ENCODE measurements at regions not wholly inside any gene's neighbourhood (a gene's known extent, or its start where the extent isn't known, plus 50 kb on each side); places are given as distances from the start of the nearest gene placed in this dataset.
"Not testable (repeated sequence)": the region's sequence is repeated elsewhere in the genome, so short reads cannot be mapped to it uniquely, and the experiment has no call there.

DNA sequence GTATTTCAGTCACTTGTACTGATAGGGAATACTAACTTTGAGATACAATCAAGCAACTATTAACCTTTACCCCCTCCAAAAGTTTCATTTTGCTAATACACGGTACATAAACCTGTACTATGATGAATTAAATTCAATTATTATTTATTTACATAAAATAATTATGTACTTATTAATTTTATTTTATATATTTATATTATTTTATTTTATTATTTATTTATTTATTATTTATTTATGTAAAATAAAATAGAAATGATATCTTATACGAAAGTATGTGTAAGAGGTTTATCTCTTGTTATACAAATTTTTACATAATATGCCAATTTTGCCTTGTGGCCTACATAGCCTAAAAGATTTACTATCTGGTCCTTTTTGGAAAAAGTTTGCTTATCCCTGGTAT lies 564.3 kb downstream of the SLITRK5 start:
- no peaks in the 10 kb centered on the region for H3K4me1 Mint-ChIP-seq (ENCODE audit: low read depth)
- no peaks in the 10 kb centered on the region for H3K27me3 Mint-ChIP-seq (ENCODE audit: low read depth)
- H3K9me3 Mint-ChIP-seq, result no peaks in the 10 kb centered on the region
- H3K4me3 Mint-ChIP-seq, result no peak overlapping the region
- no peaks in the 10 kb centered on the region for H3K36me3 Mint-ChIP-seq (ENCODE audit: insufficient read depth in 2 of 2)
- no peak for ATAC-seq (replicated peaks in 1 of 2)
- DNase-seq, result no peak
- H3K27ac Mint-ChIP-seq, result no peak overlapping the region

- Mint-ChIP-seq H3K9me3 (peaks cover 0 to 2% of the 10 kb centered on the region in 2 donors), H3K27ac (no peak overlapping the region), H3K4me3 (no peak overlapping the region), H3K36me3 (ENCODE audit: insufficient read depth in 2 of 2) (peaks cover 0 to 1% of the 10 kb centered on the region in 2 donors), H3K27me3 (ENCODE audit: low read depth) (no peaks in the 10 kb centered on the region), H3K4me1 (ENCODE audit: low read depth) (no peaks in the 10 kb centered on the region)
- DNase-seq (no peak), ATAC-seq (replicated peaks in 1 of 2) (no peak)
Measured at GRCh38 chr13:88246239-88246638, 575.1 kb downstream of the SLITRK5 start.

- Mint-ChIP-seq H3K36me3 (ENCODE audit: insufficient read depth in 2 of 2) (peaks cover 0 to 1% of the 10 kb centered on the region in 2 donors), H3K4me3 (no peak overlapping the region), H3K27me3 (ENCODE audit: low read depth) (no peaks in the 10 kb centered on the region), H3K27ac (no peak overlapping the region), H3K9me3 (peaks cover 2 to 6% of the 10 kb centered on the region in 2 donors), H3K4me1 (ENCODE audit: low read depth) (no peaks in the 10 kb centered on the region)
- DNase-seq (no peak), ATAC-seq (replicated peaks in 1 of 2) (no peak)
Measured at GRCh38 chr13:88248393-88248792, 577.2 kb downstream of the SLITRK5 start.

- peaks cover 0 to 1% of the 10 kb centered on the region in 2 donors for H3K36me3 Mint-ChIP-seq (ENCODE audit: insufficient read depth in 2 of 2)
- H3K4me3 Mint-ChIP-seq, result no peak overlapping the region
- DNase-seq (no peak), ATAC-seq (replicated peaks in 1 of 2) (no peak)
- no peak overlapping the region for H3K27ac Mint-ChIP-seq
- no peaks in the 10 kb centered on the region for H3K27me3 Mint-ChIP-seq (ENCODE audit: low read depth)
- peaks cover 4 to 9% of the 10 kb centered on the region in 2 donors for H3K9me3 Mint-ChIP-seq
- no peaks in the 10 kb centered on the region for H3K4me1 Mint-ChIP-seq (ENCODE audit: low read depth)
Measured at GRCh38 chr13:88257706-88258105, 586.5 kb downstream of the SLITRK5 start.

DNA sequence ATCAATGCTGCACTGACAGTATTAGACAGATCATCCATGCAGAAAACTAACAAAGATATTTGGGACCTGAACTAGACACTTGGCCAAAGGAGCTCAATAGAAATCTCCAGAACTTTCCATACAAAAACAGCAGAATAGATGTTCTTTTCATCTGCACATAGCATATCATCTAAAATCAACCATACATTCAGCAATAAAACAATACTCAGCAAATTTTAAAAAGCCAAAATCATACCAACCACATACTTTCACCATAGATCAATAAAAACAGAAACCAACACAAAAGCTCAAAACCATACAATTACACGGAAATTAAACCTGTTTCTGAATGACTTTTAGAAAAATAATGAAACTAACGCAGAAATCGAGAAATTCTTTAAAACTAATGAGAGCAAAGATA lies 592.6 kb downstream of the SLITRK5 start:
- no peak for DNase-seq
- no peak overlapping the region for H3K4me3 Mint-ChIP-seq
- H3K27me3 Mint-ChIP-seq (ENCODE audit: low read depth), result no peaks in the 10 kb centered on the region
- no peak overlapping the region for H3K27ac Mint-ChIP-seq
- ATAC-seq (replicated peaks in 1 of 2), result no peak
- H3K4me1 Mint-ChIP-seq (ENCODE audit: low read depth), result no peaks in the 10 kb centered on the region
- peaks cover 11 to 15% of the 10 kb centered on the region in 2 donors for H3K9me3 Mint-ChIP-seq
- H3K36me3 Mint-ChIP-seq (ENCODE audit: insufficient read depth in 2 of 2), result peaks cover 0 to 1% of the 10 kb centered on the region in 2 donors

DNA sequence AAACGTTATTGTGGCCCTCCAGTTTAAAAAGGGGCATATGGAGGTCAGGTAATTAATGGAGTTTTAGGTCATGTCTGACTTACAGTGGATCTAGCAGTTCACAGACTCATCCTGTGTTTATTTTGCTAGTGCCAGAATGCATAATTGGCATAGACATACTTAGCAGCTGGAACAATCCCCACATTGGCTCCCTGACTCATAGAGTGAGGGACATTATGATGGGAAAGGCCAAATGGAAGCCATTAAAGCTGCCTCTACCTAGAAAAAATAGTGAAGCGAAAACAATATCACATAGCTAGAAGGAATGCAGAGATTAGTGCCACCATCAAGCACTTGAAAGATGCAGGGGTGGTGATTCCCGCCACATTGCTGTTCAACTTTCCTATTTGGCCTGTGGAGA lies 610.7 kb downstream of the SLITRK5 start:
- Mint-ChIP-seq H3K27ac (no peak overlapping the region), H3K4me3 (no peak overlapping the region), H3K36me3 (ENCODE audit: insufficient read depth in 2 of 2) (peaks cover 0 to 1% of the 10 kb centered on the region in 2 donors), H3K9me3 (peaks cover 15 to 21% of the 10 kb centered on the region in 2 donors), H3K4me1 (ENCODE audit: low read depth) (no peaks in the 10 kb centered on the region), H3K27me3 (ENCODE audit: low read depth) (no peaks in the 10 kb centered on the region)
- ATAC-seq (replicated peaks in 1 of 2), result no peak
- no peak for DNase-seq

DNA sequence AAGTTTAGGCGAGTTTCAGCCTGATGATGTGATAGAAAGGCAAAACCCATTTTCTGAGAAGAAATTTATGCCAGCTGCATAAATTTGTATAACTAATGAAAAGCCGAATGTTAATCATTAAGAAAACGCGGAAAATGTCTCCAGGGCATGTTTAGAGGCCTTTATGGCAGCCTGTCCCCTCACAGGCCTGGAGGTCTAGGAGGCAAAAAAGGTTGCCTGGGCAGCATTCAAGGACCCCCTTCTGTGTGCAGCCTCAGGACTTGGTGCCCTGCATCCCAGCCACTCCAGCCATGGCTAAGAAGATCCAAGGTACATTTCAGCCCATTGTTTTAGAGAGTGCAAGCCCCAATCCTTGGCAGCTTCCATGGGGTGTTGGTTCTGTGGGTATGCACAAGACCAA lies 614.2 kb downstream of the SLITRK5 start:
- H3K27ac Mint-ChIP-seq, result no peak overlapping the region
- no peak overlapping the region for H3K4me3 Mint-ChIP-seq
- H3K27me3 Mint-ChIP-seq (ENCODE audit: low read depth), result no peaks in the 10 kb centered on the region
- DNase-seq (no peak), ATAC-seq (replicated peaks in 1 of 2) (no peak)
- peaks cover 15 to 19% of the 10 kb centered on the region in 2 donors for H3K9me3 Mint-ChIP-seq
- H3K4me1 Mint-ChIP-seq (ENCODE audit: low read depth), result no peaks in the 10 kb centered on the region
- H3K36me3 Mint-ChIP-seq (ENCODE audit: insufficient read depth in 2 of 2), result peaks cover 0 to 2% of the 10 kb centered on the region in 2 donors

GRCh38 chr13:88288326-88288725 lies 617.2 kb downstream of the SLITRK5 start:
- Mint-ChIP-seq H3K9me3 (peaks cover 10 to 16% of the 10 kb centered on the region in 2 donors), H3K4me3 (no peak overlapping the region), H3K4me1 (ENCODE audit: low read depth) (no peaks in the 10 kb centered on the region), H3K27ac (no peak overlapping the region), H3K36me3 (ENCODE audit: insufficient read depth in 2 of 2) (peaks cover 0 to 2% of the 10 kb centered on the region in 2 donors), H3K27me3 (ENCODE audit: low read depth) (no peaks in the 10 kb centered on the region)
- DNase-seq (no peak), ATAC-seq (replicated peaks in 1 of 2) (no peak)

DNA sequence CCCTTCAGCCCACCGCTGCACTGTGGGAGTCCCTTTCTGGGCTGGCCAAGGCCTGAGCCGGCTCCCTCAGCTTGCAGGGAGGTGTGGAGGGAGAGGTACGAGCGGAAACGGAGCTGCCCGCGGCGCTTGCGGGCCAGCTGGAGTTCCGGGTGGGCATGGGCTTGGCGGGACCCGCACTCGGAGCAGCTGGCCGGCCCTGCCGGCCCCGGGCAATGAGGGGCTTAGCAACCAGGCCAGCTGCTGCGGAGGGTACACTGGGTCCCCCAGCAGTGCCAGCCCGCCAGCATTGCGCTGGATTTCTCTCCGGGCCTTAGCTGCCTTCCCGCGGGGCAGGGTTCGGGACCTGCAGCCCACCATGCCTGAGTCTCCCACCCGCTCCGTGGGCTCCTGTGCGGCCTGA lies 620.6 kb downstream of the SLITRK5 start:
- H3K27me3 Mint-ChIP-seq (ENCODE audit: low read depth); H3K4me3 Mint-ChIP-seq; H3K27ac Mint-ChIP-seq; ATAC-seq (replicated peaks in 1 of 2); H3K9me3 Mint-ChIP-seq; H3K4me1 Mint-ChIP-seq (ENCODE audit: low read depth); DNase-seq; H3K36me3 Mint-ChIP-seq (ENCODE audit: insufficient read depth in 2 of 2): not testable (repeated sequence)

GRCh38 chr13:88294368-88294767 lies 623.2 kb downstream of the SLITRK5 start:
- no peak for ATAC-seq (replicated peaks in 1 of 2)
- H3K9me3 Mint-ChIP-seq, result peaks cover 0 to 10% of the 10 kb centered on the region in 2 donors
- DNase-seq, result no peak
- H3K27me3 Mint-ChIP-seq (ENCODE audit: low read depth), result no peaks in the 10 kb centered on the region
- H3K4me3 Mint-ChIP-seq, result no peak overlapping the region
- no peaks in the 10 kb centered on the region for H3K4me1 Mint-ChIP-seq (ENCODE audit: low read depth)
- H3K36me3 Mint-ChIP-seq (ENCODE audit: insufficient read depth in 2 of 2), result no peaks in the 10 kb centered on the region
- H3K27ac Mint-ChIP-seq, result no peak overlapping the region

- Mint-ChIP-seq H3K9me3 (peaks cover 4% of the 10 kb centered on the region in 2 donors), H3K4me3 (no peak overlapping the region), H3K27ac (no peak overlapping the region), H3K27me3 (ENCODE audit: low read depth) (no peaks in the 10 kb centered on the region), H3K36me3 (ENCODE audit: insufficient read depth in 2 of 2) (peaks cover 0 to 4% of the 10 kb centered on the region in 2 donors), H3K4me1 (ENCODE audit: low read depth) (no peaks in the 10 kb centered on the region)
- DNase-seq (no peak), ATAC-seq (replicated peaks in 1 of 2) (no peak)
Measured at GRCh38 chr13:88303157-88303556, 632.0 kb downstream of the SLITRK5 start.

DNA sequence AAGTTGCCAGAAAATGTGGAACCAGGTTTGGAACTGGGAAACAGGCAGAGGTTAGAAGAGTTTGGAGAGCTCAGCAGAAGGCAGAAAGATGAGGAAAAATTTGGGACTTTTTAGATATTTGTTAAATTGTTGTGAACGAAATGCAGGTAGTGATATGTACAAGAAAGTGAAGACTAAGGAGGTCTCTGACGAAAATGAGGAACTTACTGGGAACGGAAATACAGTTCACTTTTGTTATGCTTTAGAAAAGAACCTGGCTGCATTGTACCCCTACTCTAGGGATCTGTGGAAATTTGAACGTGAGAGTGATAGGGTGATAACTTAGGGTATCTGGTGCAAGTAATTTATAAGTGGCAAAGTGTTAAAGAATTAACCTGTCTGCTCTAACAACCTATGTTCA lies 632.4 kb downstream of the SLITRK5 start:
- no peaks in the 10 kb centered on the region for H3K4me1 Mint-ChIP-seq (ENCODE audit: low read depth)
- no peak for DNase-seq
- no peaks in the 10 kb centered on the region for H3K27me3 Mint-ChIP-seq (ENCODE audit: low read depth)
- peaks cover 0 to 4% of the 10 kb centered on the region in 2 donors for H3K36me3 Mint-ChIP-seq (ENCODE audit: insufficient read depth in 2 of 2)
- no peak overlapping the region for H3K27ac Mint-ChIP-seq
- H3K9me3 Mint-ChIP-seq, result peaks cover 4% of the 10 kb centered on the region in 2 donors
- H3K4me3 Mint-ChIP-seq, result no peak overlapping the region
- no peak for ATAC-seq (replicated peaks in 1 of 2)

GRCh38 chr13:88314496-88314895 lies 643.3 kb downstream of the SLITRK5 start:
- DNase-seq, result no peak
- H3K4me1 Mint-ChIP-seq (ENCODE audit: low read depth), result no peaks in the 10 kb centered on the region
- no peak overlapping the region for H3K4me3 Mint-ChIP-seq
- no peak for ATAC-seq (replicated peaks in 1 of 2)
- peaks cover 3 to 6% of the 10 kb centered on the region in 2 donors for H3K9me3 Mint-ChIP-seq
- H3K27me3 Mint-ChIP-seq (ENCODE audit: low read depth), result no peaks in the 10 kb centered on the region
- H3K27ac Mint-ChIP-seq, result no peak overlapping the region
- H3K36me3 Mint-ChIP-seq (ENCODE audit: insufficient read depth in 2 of 2), result no peaks in the 10 kb centered on the region

DNA sequence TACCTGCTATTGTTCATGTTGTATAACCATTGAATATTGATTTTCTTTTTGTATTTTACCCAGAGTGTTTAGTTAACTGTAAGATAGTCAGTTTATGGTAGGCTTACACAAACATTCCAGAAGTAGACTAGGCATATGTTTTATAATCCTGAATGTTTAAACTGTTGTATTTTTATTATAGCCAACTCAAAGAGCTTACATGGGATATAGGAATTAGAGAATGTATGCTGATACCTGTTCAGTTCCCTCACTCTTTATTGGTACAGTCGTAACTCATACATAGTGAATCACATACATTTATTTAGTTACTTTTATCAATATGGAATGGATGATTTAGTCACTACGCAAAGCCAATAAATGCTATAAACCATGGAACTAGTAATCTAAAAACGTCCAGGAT lies 657.9 kb downstream of the SLITRK5 start:
- DNase-seq (no peak), ATAC-seq (replicated peaks in 1 of 2) (no peak)
- Mint-ChIP-seq H3K9me3 (peaks cover 5 to 10% of the 10 kb centered on the region in 2 donors), H3K4me1 (ENCODE audit: low read depth) (no peaks in the 10 kb centered on the region), H3K27ac (no peak overlapping the region), H3K4me3 (no peak overlapping the region), H3K36me3 (ENCODE audit: insufficient read depth in 2 of 2) (peaks cover 0 to 4% of the 10 kb centered on the region in 2 donors), H3K27me3 (ENCODE audit: low read depth) (no peaks in the 10 kb centered on the region)
